Upper lobe of left lung (tissue), 6 donors: ENCODE measurements at regions not wholly inside any gene's neighbourhood (a gene's known extent, or its start where the extent isn't known, plus 50 kb on each side); places are given as distances from the start of the nearest gene placed in this dataset.

ENCODE experiments used
- ATAC-seq, 2 donors: fragments of 200-7000 bp; cut with Tn5 transposase; one replicate each; pipeline ENCODE4 v1.9.1; 2022; ENCODE audit warnings: mild to moderate bottlenecking in 2 of 2, moderate library complexity in 2 of 2; ENCODE audit not compliant: low FRiP score in 2 of 2
- DNase-seq, 2 donors: peaks; one replicate each; pipeline ENCODE4 v3.0.0-alpha.2; 2019 to 2020
- H3K27ac ChIP-seq, 4 donors: fragments of 200-600 bp; sonication (generic); one replicate each; pipeline ENCODE4 v1.5.1; 2016 to 2019
- H3K27me3 ChIP-seq, 4 donors: fragments of 200-600 bp; sonication (generic); one replicate each; pipeline ENCODE4 v1.5.1; 2017 to 2019
- H3K36me3 ChIP-seq, 4 donors: fragments of 200-600 bp; sonication (generic); one replicate each; pipeline ENCODE4 v1.5.1; 2016 to 2019
- H3K4me1 ChIP-seq, 4 donors: fragments of 200-600 bp; sonication (generic); one replicate each; pipeline ENCODE4 v1.5.1; 2018 to 2019
- H3K4me3 ChIP-seq, 4 donors: fragments of 200-600 bp; sonication (generic); one replicate each; pipeline ENCODE4 v1.5.1; 2017 to 2019; ENCODE audit warnings: mild to moderate bottlenecking in 2 of 4, moderate library complexity in 1 of 4
- H3K9me3 ChIP-seq, 4 donors: fragments of 200-600 bp; sonication (generic); one replicate each; pipeline ENCODE4 v1.5.1; 2018 to 2019
- EP300 ChIP-seq, 4 donors: sonication (generic); formaldehyde crosslinking; IDR thresholded peaks; one replicate each; pipeline ENCODE4 v1.5.1; 2017; ENCODE audit warnings: antibody characterized with exemption in 4 of 4, control low read depth in 2 of 4
- POLR2A ChIP-seq, 4 donors: fragments of 450-650 bp; IDR thresholded peaks; one replicate each; pipeline ENCODE4 v1.5.1; 2016 to 2017; ENCODE audit warnings: antibody characterized with exemption in 4 of 4, mild to moderate bottlenecking in 2 of 4
- POLR2AphosphoS5 ChIP-seq, 2 donors: sonication (generic); formaldehyde crosslinking; IDR thresholded peaks; one replicate each; pipeline ENCODE4 v1.5.1; 2017; ENCODE audit warnings: antibody characterized with exemption in 2 of 2
- WGBS, 2 donors: methylation state at CpG; one replicate each; pipeline ENCODE4 v1.1.5; 2017 to 2018; 5-methylcytosine and 5-hydroxymethylcytosine counted together
- TF ChIP-seq, protein P1 (sequence below), 6 experiments: fragments of 450-650 bp in 4 of 6; fragments of 200-600 bp in 2 of 6; sonication (generic) in 2 of 6; IDR thresholded peaks; one replicate each; pipeline ENCODE4 v1.5.1; 2016 to 2019; ENCODE audit warnings: antibody characterized with exemption in 6 of 6
- donor health status: DM: no; HTN: no; CAD: no; lungs with moderate emphysema.
- donor health status: DM: no; HTN: yes; CAD: no; lungs with severe emphysema.

DNA sequence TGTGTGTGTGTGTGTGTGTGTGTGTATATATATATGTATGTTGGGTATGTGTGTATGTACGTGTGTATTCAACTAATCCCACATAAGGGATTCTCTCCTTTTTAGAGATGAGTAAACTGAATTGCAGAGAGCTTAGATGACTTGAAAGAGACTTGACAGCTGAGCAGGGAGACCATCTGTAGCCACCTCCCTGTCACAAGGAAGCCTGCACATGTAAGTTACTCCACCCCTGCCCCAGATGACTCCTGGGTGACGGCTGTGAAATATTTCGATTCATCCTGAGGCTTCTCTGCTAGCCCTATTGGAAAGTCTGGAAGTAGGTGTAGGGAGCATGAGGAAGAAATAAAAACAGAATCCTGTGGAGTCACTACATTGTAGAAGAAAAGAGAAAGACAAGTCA, 480.4 kb downstream of the FOXO1 start:
- Histone ChIP-seq H3K27ac (no peak overlapping the region), H3K4me1 (peaks cover 3 to 12% (median 9%) of the 10 kb centered on the region in 4 donors), H3K27me3 (no peaks in the 10 kb centered on the region), H3K36me3 (no peaks in the 10 kb centered on the region), H3K4me3 (no peak overlapping the region), H3K9me3 (no peaks in the 10 kb centered on the region)
- 74 to 93% methylated on average over 3 of the region's 3 CpGs for WGBS, 2 donors
- DNase-seq (no peak), ATAC-seq (no peak)
- TF ChIP-seq, protein P1, sequence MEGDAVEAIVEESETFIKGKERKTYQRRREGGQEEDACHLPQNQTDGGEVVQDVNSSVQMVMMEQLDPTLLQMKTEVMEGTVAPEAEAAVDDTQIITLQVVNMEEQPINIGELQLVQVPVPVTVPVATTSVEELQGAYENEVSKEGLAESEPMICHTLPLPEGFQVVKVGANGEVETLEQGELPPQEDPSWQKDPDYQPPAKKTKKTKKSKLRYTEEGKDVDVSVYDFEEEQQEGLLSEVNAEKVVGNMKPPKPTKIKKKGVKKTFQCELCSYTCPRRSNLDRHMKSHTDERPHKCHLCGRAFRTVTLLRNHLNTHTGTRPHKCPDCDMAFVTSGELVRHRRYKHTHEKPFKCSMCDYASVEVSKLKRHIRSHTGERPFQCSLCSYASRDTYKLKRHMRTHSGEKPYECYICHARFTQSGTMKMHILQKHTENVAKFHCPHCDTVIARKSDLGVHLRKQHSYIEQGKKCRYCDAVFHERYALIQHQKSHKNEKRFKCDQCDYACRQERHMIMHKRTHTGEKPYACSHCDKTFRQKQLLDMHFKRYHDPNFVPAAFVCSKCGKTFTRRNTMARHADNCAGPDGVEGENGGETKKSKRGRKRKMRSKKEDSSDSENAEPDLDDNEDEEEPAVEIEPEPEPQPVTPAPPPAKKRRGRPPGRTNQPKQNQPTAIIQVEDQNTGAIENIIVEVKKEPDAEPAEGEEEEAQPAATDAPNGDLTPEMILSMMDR (IDR thresholded peaks at IDR 0.05) = no peak
- TF ChIP-seq EP300 (IDR thresholded peaks at IDR 0.05) (no peak), POLR2AphosphoS5 (IDR thresholded peaks at IDR 0.05) (no peak), POLR2A (IDR thresholded peaks at IDR 0.05) (no peak)

GRCh38 chr13:40186626-40187323, 479.7 kb downstream of the FOXO1 start:
- TF ChIP-seq POLR2AphosphoS5 (IDR thresholded peaks at IDR 0.05) (no peak), POLR2A (IDR thresholded peaks at IDR 0.05) (no peak), EP300 (IDR thresholded peaks at IDR 0.05) (no peak)
- TF ChIP-seq, protein P1 (IDR thresholded peaks at IDR 0.05) = no peak
- no peak for ATAC-seq

DNA sequence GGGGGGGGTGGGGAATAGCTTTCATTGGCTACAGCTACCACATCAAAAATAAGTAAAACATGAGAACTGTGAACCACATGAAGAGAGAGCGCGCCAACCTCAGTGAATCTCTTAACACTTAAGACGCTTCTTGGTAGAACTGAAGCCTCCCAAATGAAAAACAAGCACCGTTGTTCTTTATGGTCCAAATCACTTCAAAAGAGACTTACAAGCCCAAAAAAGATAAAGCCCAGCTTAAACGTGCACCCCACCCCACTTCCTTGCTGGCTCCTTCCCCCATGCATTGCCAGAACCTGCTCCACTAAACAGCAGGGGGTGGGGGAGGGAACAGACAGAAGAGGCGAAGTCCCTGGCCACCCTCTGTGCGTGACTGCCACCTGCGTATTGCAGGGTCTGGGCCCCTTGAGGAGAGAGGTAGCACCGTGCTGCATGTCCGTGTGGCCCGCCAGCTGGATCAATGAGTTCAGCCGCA, 479.1 kb downstream of the FOXO1 start:
- Histone ChIP-seq H3K36me3 (no peaks in the 10 kb centered on the region), H3K4me1 (peaks cover 5 to 18% (median 13%) of the 10 kb centered on the region in 4 donors), H3K27ac (peak overlapping the region in 1 of 4 donors; percentile 39), H3K27me3 (no peaks in the 10 kb centered on the region), H3K9me3 (no peaks in the 10 kb centered on the region), H3K4me3 (no peak overlapping the region)
- TF ChIP-seq POLR2A (IDR thresholded peaks at IDR 0.05) (no peak), EP300 (IDR thresholded peaks at IDR 0.05) (no peak), POLR2AphosphoS5 (IDR thresholded peaks at IDR 0.05) (no peak)
- TF ChIP-seq, protein P1 (IDR thresholded peaks at IDR 0.05) = no peak
- ATAC-seq = no peak
- 78 to 90% methylated on average over 12 of the region's 12 CpGs for WGBS, 2 donors
- DNase-seq = no peak

More at GRCh38 chr13:40186626-40187323, 479.7 kb downstream of the FOXO1 start:
- DNase-seq = no peak
- no peaks in the 10 kb centered on the region for H3K27me3 ChIP-seq
- no peaks in the 10 kb centered on the region for H3K36me3 ChIP-seq
- H3K4me1 ChIP-seq = peaks cover 5 to 15% (median 13%) of the 10 kb centered on the region in 4 donors
- no peaks in the 10 kb centered on the region for H3K9me3 ChIP-seq
- H3K27ac ChIP-seq = peak overlapping the region in 1 of 4 donors; percentile 13
- no peak overlapping the region for H3K4me3 ChIP-seq
- 91 to 92% methylated on average over 8 to 9 of the region's 9 CpGs for WGBS, 2 donors

DNA sequence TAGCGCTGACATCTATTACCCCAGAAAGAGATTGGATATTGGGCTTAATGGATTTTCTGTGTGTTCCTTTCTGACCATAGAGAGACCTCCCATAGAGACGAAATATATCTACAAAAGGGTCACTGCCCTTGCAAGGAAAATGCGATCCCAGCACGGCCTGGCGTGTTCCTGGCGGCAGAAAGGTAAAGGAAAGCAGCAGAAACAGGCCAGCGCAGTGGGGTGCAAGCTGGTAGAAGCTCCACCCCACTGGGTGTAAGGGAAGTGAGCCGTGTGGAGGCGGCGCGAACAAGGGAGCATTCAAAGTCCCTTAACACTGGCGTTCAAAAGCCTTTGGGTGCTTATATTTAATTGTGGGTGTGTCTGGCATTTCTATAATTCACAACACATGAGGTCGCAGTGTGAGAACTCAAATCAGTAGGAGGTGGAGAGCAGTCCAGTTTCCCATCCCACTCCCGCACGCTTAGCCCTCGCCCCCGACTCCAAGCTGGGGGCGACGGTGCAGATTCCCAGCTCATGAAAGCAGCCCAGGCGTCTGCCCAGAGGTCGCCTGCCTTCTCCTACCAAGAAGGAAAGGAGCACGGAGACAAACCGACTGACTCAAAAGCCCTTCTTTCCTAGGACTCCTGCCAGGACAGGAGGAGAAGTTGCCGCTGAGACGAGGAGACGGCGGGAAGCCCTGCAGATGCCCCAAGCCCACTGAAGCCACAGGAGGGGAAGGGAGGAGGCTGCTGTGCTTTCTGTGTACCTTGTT, 478.4 kb downstream of the FOXO1 start:
- Histone ChIP-seq H3K4me3 (no peak overlapping the region), H3K9me3 (no peaks in the 10 kb centered on the region), H3K27me3 (no peaks in the 10 kb centered on the region), H3K27ac (peak overlapping the region in 1 of 4 donors; percentile 42), H3K36me3 (no peaks in the 10 kb centered on the region), H3K4me1 (peaks cover 5 to 18% (median 16%) of the 10 kb centered on the region in 4 donors)
- no peak for DNase-seq
- TF ChIP-seq POLR2AphosphoS5 (IDR thresholded peaks at IDR 0.05) = no peak
- TF ChIP-seq POLR2A (IDR thresholded peaks at IDR 0.05) = no peak
- TF ChIP-seq, protein P1 (IDR thresholded peaks at IDR 0.05) = no peak
- TF ChIP-seq EP300 (IDR thresholded peaks at IDR 0.05) = no peak
- ATAC-seq = no peak
- 89 to 90% methylated on average over 21 to 27 of the region's 27 CpGs for WGBS, 2 donors
